Suppressor macrophage treated with lipopolysaccharide for 1 hour (primary cell): ENCODE measurements at regions not wholly inside any gene's neighbourhood (a gene's known extent, or its start where the extent isn't known, plus 50 kb on each side); places are given as distances from the start of the nearest gene placed in this dataset.

Source experiments
- DNase-seq, 3 donors: peaks; one replicate each; pipeline ENCODE4 v3.0.0-alpha.2; 2020 to 2022

DNA sequence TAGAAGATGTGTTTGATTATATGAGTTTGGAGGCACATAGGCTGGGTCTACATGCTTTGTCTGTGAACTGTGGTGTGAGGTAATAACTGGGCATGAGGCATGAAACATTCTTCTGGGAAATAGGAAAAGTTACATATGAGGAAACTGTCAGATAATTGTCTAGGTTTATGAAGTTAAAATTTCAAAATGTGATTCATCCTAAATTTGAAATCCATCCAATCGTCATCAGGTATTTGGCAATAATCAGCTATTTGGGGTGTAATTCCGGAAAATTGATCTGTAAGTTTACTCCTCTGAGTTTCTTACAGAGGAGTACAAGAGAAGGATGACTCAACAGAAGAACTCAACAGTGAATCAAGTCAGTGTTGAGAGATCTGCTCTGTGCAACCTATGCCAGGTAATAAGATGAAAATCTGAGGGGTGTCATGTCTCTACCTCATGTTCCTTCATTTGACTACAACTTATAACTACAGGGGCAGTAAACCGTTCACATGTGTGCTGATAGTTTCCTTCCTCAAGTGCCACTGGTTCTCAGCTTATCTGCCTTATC, 1171.6 kb upstream of the CDH18 start:
- no peak for DNase-seq

DNA sequence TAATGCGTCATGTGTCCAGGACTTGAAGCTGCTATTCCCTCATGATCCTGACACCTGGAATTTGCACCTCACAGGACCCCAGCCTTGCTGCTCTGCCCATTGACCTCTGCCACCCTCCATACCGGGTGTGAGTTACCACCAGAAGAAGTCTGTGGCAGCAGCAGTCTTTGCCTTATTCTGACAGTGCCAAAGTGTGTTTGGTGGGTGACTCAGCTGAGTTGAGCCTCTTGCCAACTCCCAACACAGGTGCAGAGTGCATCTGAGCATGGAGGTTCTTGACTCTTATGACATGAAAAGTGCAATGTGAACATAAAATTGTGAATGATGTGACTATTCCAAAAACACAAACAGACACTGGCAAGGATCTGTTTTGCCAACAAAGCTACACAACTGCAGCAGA, 1166.5 kb upstream of the CDH18 start:
- no peak for DNase-seq

DNA sequence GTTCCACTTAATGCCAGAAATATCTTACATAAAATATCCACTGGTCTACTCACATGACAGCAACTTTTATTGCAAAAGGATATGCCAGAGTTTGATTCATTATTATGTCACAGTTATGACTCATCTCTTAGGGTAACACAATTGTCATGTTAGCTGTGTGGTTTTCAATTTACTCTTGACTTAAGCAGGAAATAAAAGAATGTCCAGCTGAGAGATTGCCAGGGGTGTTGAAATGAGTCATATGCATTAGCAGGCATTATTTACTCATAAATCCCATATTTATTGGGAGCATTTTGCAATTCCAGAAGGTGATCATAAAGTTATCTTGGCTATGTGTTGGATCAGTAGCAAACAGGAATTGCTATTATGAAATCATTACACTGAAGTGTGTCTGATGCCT, 1164.6 kb upstream of the CDH18 start:
- DNase-seq: peak in 1 of 3 donors; percentile 2

DNA sequence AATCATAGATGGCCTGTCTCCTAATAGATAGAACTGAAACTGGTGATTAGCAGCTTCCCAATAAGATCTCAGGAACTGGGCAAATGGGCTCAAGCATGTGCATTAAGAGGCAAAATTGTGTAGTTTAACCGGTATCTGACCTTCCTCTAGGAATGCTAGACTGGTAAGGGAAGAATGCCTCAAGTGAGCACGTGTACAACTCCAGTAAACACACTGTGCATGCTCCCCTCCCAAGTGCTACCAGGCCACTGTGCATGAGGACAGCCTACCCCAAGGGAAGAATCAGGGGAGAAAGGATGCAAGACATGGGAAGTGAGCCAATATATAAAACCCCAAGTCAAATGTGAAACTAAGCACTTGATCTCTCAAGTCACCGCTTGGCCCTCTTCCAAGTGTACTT, 1157.4 kb upstream of the CDH18 start:
- no peak for DNase-seq

GRCh38 chr5:21143686-21144085, 1155.7 kb upstream of the CDH18 start:
- no peak for DNase-seq

DNA sequence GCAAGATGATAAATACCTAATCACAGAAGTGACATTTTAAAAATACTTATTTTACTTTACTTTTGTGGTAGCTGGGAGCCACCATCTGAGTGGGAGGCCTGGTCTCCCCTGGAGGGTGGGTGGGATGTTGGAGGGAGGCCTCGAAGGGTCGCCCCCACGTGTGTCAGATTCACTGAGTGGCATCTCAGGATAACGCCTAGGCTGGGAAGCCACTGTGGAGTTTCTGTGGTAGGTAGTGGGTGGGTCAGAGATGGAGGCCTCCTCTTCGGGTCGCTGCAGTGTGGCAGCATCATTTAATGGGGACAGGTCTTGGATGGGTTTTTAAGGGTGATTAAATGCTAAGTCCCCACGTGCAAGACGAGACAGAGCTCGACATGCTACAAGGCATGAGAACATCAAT, 1154.8 kb upstream of the CDH18 start:
- no peak for DNase-seq

DNA sequence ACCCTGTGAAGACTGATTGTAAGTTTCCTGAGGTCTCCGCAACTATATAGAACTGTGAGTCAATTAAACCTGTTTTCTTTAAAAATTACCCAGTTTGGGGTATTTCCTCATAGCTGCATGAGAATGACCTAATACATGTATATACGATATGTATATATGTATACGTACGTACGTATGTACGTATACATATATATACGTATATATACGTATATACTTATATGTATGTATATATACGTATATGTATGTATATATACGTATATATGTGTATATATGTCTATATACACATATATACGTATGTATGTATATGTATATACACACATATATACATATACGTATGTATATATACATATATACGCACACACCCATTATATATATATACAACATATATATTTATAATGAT, 1153.0 kb upstream of the CDH18 start:
- DNase-seq: no peak

- DNase-seq: no peak
These were observed 1138.2 kb upstream of the CDH18 start for GRCh38 chr5:21126236-21126635.

GRCh38 chr5:21125238-21125983, 1137.4 kb upstream of the CDH18 start:
- no peak for DNase-seq

DNA sequence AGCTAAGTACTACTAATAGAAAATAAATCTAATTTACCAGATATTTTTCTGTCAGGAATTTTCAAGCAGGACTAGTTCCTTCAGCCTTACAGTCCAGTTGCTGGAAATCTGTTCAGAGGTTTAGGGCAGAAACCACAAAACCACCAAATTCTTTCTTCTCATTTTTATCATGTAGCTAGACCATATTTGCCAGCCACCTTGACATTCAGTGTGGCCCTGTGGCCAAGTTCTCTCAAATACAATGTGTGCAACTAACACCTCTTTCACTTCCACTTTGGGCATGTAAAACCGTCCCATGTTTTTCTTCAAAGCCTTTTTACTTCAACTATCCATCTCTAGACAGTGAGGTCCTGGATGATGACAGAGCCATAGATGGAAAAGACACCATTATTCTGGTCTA, 1133.2 kb upstream of the CDH18 start:
- DNase-seq: no peak

DNA sequence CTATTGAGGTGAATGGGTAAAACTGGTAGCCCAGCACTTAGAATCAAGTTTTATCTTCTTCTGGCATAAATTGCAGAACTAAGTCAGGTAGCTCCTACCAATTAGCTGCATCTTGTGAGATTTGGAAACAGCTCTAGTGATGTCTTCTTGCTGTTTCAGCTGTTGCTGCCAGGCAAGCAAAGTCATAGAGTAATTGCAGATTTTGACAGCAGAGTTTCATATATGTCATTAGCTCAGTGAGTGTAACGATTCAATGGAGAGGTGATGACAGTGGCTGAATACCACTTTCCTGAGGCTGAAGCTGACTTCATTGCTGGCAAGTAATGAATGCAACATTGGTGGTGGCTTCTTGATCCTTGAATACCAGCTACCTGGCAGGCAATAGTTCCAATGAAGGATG, 1109.7 kb upstream of the CDH18 start:
- DNase-seq: no peak

GRCh38 chr5:21094619-21095018, 1106.6 kb upstream of the CDH18 start:
- DNase-seq: no peak

- no peak for DNase-seq
These were observed 1099.8 kb upstream of the CDH18 start for GRCh38 chr5:21087766-21088165.

DNA sequence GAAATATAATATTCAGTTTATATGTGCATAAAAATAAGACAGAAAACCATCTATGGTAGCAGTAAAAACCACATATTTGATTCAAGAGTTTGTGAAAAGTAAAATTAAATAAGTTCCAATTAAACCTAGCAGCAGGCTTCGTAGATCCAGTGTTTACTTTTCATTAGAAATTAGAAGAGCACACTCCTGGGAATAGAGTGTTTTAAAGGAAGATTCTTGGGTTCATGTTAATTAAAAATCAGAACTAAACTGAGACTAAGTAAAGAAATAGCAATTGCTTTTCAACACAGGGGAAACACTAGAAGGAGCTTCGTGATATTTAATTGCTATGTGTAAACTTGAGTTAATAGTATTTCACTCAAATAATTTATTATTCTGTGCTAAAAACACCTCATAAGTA, 1097.8 kb upstream of the CDH18 start:
- no peak for DNase-seq

DNA sequence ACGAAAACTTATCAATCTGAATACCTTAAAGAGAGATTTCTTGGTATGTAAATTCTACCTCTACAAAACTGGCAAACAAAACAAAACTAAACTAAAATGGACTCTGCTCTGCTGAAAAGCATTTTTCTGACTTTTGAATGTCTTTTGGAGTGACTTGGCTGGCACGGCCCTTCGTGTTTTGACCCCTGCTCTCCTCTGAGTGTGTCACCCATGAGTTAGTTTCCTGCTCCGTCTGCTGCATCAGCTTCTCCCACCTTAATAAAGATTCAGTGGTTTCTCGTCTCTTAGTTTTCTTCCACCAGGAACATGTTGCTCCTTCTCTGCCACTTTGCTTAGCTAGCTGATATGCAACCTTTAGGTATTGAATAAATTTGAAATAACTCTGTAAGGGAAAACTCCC, 1084.0 kb upstream of the CDH18 start:
- DNase-seq: no peak

GRCh38 chr5:21071421-21071820, 1083.4 kb upstream of the CDH18 start:
- DNase-seq: no peak

GRCh38 chr5:21070858-21071257, 1082.9 kb upstream of the CDH18 start:
- DNase-seq: no peak

DNA sequence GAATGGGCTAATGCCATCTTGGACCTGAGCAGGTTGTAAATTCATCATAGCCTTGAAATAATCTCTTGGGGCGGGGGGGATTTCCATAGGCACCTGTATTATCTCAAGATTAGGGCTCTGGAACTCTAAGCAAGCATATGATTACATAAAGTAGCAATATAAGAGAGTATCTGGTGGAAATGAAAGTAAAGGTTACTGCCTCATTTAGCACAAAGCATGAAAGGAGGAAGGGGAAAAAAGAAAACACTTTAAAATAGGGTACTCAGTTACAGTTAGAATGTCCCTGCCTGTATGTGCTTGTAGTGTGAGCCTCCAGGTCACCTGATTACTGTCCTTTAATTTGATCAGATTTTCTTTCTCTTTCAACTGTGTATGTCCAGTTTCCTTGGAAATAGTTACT, 1079.7 kb upstream of the CDH18 start:
- no peak for DNase-seq

DNA sequence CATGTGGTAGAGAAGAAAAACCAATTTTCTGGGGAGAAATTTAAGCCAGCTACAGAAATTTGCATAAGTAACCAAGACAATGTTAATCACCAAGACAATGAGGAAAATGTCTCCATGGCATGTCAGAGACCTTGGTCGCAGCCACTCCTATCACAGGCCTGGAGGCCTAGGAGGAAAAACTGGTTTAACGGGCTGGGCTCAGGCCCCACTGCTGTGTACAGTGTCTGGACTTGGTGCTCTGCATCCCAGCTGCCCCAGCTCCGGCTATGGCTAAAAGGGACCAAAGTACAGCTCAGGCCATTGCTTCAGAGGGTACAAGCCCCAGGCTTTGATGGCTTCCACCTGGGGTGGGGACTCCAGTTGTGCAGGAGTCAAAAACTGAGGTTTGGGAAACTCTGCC, 1075.1 kb upstream of the CDH18 start:
- DNase-seq: no peak

- DNase-seq: no peak
These were observed 1070.3 kb upstream of the CDH18 start for GRCh38 chr5:21058289-21058688.

DNA sequence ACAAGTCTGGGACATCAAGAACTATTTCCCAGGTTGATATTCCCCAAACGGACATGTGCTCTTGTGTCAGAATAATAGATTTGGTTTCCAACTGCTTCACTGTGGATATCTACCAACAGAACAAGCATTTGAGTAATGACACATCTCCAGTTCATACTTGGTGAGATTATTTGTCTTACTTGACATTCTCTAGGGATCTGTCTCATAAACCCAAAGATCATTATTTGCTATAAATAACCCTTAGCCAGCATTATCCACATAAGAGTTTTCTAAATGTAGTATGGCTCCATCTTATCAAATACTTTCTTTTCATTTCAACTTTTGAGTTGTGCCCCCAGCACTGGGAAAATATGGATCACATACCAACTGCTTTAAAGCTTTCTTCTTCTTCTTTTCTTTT, 1063.9 kb upstream of the CDH18 start:
- no peak for DNase-seq

DNA sequence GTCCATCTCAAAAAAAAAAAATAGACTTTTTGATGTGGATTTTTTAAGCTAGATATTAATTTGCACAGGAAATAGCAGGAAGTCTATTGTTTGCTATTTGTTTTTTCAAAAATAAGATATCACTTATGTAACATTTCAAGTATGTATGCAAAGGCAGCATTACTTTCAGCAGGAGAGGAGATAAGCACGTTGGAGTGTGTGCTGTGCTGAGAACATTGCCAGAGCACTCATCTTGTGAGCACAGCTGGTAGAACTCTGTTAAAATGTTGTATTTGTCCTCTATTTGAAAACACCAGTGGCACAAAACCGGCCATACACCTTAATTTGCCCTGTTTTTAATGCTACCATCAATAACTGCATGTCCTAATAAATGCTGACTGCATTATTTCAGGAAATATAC, 1061.9 kb upstream of the CDH18 start:
- no peak for DNase-seq

DNA sequence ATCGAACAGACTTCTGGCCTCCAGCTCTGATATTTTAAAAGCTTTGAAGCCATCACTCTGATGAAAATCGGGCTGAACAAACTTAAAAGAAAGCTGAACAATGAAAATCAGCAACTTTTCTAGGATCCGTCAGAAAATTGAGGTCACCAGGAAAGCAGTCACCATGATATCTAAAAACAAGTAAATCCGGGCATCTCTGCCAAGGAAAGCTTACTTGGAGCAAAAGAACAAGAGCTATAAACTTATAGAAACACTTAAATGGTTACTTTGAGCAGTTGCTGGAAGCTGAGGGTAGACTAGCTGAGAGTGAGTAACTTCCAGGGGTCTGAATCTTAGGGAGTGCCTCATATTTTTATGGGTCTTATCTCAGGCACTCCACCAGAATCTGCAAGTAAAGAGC, 1043.0 kb upstream of the CDH18 start:
- no peak for DNase-seq

GRCh38 chr5:21024966-21025365, 1037.0 kb upstream of the CDH18 start:
- no peak for DNase-seq

DNA sequence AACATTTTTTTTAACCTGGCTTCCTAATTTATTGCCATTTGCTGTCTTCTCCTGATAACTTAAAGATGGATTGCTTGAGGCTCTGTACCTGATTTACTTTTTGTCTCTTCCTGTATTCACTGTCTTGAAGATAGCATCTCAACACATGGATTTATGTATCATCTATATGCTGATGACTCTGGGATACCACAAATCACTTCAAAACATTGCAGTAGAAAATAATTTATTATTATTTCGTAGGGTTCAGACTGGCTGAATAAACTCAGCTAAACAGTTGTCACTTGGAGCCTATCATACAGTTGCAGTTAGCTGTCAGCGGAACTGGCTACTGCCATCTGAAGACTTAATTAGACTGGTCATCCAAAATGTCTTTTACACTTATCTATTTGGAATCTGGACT, 1025.2 kb upstream of the CDH18 start:
- DNase-seq: no peak
